GM19324 (cell line): ENCODE measurements at regions not wholly inside any gene's neighbourhood (a gene's known extent, or its start where the extent isn't known, plus 50 kb on each side); places are given as distances from the start of the nearest gene placed in this dataset.
"Not testable (repeated sequence)": the region's sequence is repeated elsewhere in the genome, so short reads cannot be mapped to it uniquely, and the experiment has no call there.

ENCODE experiments used
- ATAC-seq: cut with Tn5 transposase; IDR thresholded peaks from one replicate; pipeline ENCODE4 v1.9.1; 2021; ENCODE audit warnings: mild to moderate bottlenecking, moderate library complexity; ENCODE audit not compliant: unreplicated experiment, low FRiP score

GRCh38 chr5:5904113-5904512 is 474.2 kb downstream of the MED10 start:
- ATAC-seq = no peak

DNA sequence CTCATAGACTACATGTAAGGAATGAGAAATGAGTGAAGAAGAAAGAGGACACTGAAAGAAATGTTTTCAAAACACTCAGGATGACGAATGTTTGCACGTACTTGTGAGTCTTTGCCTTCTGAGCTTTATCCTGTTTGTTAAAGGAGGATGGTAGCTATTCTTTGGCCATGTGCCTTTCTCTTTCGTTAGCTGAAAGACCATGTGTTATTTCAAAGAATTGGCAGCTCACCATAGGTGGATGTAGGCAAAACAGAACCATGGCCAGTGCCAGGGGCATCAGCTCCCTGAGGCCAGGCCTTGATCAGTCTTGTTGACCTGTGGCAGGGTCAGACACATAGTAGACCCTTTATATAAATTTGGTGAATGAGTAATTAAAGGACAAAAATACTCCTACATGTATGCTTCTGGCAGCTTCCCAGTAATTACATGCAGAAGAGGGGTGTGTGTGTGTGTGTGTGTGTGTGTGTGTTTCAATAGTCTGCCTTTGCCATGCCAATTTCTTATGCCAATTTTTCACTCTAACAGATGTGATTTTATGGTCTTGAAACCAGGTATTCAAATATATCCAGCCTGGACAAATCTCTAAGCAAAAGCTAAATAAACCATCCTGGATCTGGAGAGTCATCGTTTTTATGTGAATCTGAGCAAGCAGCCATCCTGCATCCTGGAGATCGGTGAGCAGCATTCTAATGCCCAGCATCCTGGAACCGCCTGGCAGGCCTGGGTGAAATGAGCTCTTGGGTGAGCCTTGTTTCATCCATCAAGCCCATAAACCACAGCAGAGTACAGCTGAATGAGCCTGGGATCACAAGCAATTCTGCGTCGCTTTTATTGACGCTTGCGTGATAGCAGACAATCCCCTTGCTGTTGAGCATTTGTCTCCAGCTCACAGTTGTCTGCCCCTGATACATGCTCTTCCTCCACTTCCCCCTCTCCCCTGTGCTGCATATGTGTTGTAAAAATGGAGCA is 475.4 kb downstream of the MED10 start:
- ATAC-seq = no peak

- no peak for ATAC-seq
Measured at GRCh38 chr5:5900350-5900749, 477.9 kb downstream of the ICE1 start.

- no peak for ATAC-seq
Measured at GRCh38 chr5:5899716-5900115, 477.2 kb downstream of the ICE1 start.

- ATAC-seq = no peak
Measured at GRCh38 chr5:5888284-5888683, 465.8 kb downstream of the ICE1 start.

DNA sequence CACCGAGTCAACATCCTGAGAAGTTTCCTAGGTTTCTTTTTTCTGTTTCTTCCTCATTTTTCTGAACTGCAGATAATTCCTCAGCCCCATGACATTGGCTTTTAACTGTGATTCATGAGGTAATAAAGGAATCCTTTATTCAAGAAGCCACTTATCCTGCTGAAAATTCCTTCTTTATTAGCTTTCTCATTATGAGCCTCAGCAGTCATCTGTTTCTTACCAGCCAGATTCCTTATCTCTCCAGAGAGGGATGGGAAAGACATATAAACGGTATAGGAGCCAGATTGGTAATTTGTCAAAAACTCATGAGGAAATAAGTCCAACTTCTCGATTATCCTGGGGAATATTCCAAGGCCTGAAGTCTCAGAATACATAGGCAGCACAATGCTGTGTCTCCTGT is 465.4 kb downstream of the ICE1 start:
- no peak for ATAC-seq

DNA sequence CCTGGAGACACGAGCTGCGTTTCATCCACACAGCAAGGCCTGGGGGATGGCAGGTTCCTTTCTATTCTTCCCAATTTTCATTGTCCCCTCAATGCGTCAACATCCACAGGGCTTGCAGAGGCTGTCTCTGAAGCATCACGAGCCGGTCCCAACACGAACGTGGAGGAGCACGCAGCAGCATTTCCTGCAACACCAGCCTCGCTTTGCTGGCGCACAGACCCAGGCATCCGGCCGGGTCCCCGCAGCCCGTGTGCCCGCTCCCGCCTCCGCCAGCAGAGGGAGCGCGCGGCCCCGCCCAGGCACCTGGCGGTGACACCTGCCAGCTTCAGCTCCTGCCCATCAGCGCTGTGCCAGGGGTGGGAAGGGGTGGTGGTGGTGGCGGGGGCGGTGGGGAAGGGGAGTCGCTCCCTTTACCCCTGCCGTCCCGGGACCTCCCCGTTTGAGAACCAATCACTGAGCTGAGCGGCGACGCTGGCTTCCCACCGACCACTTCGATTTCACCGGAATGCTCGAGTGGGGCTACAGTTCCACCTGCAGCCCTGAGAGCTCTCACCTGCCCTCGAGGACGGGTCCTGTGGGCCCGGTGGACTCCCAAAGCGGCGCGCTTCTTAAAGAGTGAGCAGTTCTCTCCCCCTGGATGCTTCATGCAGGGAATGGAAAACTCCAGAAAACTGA is 464.5 kb downstream of the ICE1 start:
- ATAC-seq = no peak

- no peak for ATAC-seq
Measured at GRCh38 chr5:5886353-5886752, 463.9 kb downstream of the ICE1 start.

DNA sequence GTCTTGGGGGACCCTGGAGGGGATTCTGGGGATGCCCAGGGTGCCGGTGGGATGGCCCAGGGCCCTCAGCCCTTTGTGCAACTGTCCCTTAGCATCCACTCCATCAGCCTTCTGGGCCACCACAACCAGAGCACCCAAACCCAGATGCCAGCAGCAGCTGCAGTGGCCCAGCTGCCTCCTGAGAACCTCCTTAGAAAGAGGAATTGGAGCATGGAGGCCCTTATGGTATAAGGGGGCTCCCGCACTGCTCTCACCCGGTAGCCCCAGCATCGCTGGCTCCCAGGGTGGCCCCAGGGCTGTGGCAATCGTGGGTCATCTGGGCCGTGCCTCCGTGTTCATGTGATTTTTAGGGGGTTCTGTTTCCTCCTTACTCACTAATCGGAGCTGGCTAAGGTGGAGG is 463.3 kb downstream of the ICE1 start:
- no peak for ATAC-seq

- no peak for ATAC-seq
Measured at GRCh38 chr5:5884593-5884992, 462.1 kb downstream of the ICE1 start.

DNA sequence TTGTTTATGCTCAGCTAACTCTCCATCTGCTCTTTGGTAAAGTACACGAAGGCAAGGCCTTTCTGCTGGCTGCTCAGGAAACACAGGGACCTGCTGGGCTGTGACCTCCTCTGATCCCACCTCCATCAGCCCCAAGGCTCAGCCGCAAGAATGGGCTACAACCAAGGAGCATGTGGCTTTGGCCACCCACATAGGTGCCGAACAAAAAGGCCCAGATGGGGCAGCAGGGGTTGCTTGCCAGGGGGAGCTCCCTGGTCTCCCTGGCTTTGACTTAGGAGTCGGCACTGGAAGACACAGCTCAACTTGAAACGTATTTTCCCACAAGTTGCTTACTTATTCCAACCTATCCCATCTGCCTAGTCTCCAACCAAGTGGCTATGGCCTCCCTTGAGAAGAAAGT is 461.1 kb downstream of the ICE1 start:
- no peak for ATAC-seq

DNA sequence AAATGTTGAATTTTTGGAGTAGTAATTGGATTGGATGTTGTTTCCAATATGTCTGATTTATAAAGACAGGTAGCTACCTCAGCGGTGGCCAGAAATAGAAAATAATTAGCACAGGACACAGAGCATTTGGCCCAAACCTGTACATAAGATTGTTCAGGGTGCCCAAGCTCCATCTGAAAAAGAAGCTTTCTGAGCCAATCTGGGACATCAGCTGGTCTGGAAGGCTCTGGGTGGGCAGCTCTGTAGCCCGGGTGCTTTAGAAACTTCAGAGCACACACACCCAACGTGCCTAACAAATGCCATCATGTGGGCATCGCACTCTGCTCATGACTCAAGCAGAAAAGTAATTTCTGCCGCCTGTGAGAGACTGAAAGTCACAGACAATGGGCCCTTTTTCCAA is 460.7 kb downstream of the ICE1 start:
- ATAC-seq = no peak

GRCh38 chr5:5882706-5883105 is 460.2 kb downstream of the ICE1 start:
- no peak for ATAC-seq

DNA sequence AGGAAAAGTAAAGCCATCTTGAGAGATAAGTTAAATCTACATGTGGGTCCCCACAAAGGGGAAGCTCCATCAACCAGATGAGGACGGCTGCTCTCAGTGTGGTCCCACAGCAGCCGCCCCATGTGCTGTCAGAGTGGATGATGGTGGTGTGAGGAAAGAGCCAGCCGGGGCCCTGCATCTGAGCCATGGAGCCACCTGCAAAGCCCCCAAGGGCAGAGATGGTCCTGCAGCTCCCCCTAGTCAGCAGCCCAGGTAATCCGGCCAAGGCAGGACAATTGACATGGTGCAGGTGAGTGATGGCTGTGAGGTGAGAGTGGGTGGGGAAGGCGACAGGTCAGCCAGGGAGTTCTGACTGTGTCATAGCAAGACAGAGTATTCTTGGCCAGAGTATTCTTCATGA is 458.8 kb downstream of the ICE1 start:
- ATAC-seq = peak; percentile 51

DNA sequence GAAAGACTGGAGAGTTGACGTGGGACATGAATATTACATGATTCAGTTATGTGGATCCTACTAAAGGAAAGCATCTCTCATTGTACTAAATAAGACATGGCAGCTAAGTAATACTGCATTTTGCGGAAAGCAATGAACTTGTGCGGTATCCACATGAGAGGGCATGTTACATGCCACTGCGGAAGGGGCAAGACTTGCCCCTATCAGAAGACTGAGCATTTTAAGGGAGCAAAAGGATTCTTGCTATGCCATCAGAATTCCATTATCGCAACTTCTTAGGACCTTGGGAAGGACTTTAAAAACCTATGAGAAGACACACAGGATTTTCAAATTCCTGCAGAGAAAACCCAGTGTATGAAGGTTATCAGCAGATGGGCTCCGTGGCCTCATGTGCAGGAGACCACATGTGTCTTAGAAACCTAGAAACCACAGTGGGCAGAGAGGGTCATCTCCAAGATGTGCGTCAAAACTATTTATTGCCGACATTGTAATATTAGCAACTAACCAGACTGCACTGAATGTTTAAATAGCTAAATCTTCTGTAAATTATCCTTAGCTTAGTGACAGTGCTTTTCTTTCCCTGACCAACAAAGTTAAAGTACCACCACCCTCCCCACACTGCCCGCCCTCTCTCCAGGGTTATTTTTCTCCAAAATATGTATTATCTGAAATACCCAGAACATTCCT is 457.7 kb downstream of the ICE1 start:
- no peak for ATAC-seq

- ATAC-seq = no peak
Measured at GRCh38 chr5:5857396-5857795, 434.9 kb downstream of the ICE1 start.

- ATAC-seq = no peak
Measured at GRCh38 chr5:5854087-5854486, 431.6 kb downstream of the ICE1 start.

DNA sequence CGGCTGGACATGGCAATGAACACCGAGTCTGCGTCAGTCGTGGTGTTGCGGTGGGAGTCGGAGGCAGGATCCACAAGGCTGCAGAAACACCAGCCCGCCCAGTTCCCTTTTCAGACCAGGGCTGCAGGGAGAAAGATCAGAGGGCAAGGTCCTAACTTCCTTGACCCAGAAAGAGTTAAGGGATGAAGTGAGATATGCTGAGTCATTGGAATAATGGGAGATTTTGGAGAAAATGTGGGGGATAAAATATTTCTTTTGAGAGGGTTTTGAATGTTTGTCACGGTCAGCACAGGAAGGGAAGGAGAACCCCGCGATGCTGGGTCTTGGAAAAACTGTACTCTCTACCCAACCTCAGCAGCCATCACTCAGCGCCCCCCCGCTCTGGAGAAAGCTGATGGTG is 416.0 kb downstream of the ICE1 start:
- no peak for ATAC-seq

- not testable (repeated sequence) for ATAC-seq
Measured at GRCh38 chr5:5831622-5832021, 409.1 kb downstream of the ICE1 start.

DNA sequence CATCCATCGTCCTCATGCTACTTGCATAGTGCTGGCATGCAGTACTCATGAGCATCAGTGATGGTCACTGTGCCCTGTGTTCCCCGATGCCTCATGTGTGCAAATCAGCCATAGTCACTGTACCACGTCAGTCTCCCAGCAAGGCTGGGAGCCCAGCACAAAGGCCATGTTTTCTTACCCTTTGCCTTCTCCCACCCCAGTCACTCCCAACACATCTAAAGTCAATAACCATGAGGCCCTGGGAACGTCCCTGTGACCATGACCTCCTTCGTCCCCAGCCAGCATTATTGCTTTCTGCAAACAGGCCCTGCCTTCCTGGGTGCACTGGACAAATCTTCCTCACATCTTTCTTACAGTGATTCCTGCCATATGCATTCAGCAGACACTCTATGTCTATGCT is 406.1 kb downstream of the ICE1 start:
- no peak for ATAC-seq

DNA sequence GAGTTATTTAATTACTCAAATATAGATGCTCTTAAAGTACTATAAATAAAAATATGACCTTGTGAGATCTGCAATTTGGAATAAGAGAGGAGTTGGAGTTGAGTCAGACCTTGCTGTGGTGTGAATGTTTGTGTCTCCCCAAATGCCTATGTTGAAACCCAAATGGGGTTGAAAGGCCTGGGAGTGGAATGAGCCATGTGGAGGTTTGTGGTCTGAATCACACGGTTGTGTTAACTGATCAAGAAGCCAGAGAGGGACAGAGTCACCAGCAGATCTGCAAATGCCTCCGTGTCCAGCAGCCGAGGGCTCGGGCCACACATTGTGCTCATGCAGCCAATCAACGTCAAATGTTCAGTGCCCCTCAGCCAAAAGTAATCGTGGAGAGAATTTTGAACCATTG is 404.4 kb downstream of the ICE1 start:
- ATAC-seq = no peak
